ENCODE measurements at regions not wholly inside any gene's neighbourhood (a gene's known extent, or its start where the extent isn't known, plus 50 kb on each side); places are given as distances from the start of the nearest gene placed in this dataset.
"Not testable (repeated sequence)": the region's sequence is repeated elsewhere in the genome, so short reads cannot be mapped to it uniquely, and the experiment has no call there.

DNA sequence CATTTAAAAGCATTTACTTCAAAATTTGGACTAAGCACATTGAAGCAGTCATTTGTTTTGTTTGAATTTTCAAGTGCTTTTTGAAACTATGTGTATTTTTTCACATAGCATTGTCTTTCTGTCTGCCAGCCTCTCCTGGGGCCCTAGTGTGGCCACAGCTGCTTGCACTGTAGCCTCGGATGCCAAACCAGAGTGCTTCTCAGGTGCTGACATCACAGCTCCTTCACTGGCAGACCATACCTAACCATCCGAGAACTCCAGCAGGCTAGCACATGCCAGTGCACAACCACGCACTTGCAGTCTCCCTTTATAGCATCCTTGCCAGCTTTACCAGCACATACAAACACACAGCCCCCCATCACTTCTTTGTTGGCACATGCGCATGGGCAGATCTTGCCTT lies 1019.7 kb downstream of the STPG2 start:
- no peak for DNase-seq

DNA sequence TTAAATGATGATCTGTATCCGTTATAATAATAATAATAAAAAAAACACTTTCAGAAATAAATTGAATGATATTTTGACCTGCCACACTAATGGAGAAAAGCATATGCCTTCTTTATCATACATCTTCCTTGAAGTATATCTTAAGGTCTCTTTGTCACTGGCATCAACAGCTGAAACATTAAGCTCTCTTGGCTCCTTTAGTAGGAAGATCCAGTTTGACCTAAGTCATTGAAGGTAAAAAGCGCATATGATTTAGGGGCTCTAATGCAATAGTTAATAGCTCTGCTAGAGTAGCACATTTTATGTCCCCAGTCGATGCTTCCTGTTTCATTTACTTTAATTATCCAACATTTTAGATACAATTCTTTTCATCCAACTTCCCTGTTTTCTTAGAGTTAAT lies 1010.8 kb downstream of the STPG2 start:
- no peak for DNase-seq

DNA sequence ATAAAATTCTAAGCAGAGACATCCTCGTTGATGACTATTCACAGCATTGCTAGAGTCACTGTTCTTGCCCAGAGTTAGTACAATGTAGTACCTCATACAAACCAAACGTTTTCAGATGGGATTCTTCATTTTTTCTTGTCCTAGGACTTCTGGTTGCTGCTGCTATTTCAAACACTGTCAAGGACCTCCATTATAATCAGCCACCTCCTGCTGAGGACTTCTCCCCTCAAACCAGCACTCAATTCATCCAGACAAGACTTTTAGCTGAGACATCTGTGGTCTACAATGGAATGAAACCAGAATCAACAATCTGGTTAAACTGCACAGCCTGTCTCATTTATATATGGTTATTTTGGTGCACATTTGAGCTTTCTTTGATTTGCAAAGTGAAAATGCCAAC lies 1008.8 kb downstream of the STPG2 start:
- no peak for DNase-seq

DNA sequence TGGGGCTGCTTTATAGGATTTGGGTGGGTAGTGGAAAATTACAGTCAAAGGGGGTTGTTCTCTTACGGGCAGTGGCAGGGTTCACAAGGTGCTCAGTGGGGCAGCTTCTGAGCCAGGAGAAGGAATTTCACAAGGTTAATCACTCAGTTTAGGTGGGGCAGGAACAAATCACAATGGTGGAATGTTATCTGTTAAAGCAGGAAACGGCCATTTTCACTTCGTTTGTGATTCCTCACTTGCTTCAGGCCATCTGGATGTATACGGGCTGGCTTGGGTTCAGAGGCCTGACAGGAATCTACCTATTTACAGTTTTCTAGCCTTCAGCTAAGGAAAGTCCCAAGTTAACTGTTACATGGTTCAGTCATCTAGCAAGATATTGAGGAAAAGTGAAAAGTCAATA lies 1003.5 kb downstream of the STPG2 start:
- DNase-seq: no peak

DNA sequence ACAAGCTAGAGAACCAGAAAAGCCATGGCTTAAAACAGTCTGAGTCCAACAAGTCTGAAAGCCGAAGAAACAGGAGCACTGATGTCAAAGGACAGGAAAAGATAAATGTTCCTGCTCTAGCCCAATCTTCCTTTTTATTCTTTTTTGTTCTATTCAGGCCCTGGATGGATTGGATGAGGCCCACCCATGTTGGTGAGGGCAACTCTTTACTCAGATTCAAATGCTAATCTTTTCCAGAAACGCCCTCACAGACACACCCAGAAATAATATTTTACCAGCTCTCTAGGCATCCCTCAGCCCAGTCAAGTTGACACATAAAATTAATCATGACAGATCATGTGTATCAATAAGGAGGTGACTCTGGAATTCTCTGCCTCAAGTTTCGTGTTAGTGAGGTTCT lies 1002.7 kb downstream of the STPG2 start:
- DNase-seq: no peak

DNA sequence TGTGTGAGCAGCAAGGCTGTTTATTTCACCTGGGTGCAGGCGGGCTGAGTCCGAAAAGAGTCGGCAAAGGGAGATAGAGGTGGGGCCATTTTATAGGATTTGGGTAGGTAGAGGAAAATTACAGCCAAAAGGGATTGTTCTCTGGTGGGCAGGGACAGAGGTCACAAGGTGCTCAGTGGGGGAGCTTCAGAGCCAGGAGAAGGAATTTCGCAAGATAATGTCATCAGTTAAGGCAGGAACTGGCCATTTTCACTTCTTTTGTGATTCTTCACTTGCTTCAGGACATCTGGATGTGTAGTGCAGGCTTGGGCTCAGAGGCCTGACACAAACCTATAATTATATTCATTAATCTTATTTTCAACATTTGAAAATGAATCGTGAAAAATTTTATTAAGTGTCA lies 1001.9 kb downstream of the STPG2 start:
- not testable (repeated sequence) for DNase-seq

DNA sequence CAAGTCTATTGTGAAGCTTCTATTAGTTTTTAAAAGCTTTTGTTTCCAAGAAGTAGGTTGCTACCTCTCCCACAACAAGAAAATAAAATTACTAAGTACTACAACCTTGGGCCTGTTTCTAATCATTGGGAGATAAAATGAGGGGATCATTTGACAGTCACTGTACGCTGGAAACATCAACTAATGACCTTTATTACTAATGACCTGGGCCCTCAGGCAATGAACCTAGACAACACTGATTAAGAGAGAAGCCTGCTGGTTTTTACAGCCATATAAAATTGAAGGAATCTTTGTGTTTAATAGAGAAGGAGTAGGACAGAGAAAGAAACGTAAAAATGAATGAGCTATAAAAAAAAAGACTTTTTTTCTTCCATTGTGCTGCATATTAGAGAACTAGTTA lies 1000.9 kb downstream of the STPG2 start:
- DNase-seq: no peak

DNA sequence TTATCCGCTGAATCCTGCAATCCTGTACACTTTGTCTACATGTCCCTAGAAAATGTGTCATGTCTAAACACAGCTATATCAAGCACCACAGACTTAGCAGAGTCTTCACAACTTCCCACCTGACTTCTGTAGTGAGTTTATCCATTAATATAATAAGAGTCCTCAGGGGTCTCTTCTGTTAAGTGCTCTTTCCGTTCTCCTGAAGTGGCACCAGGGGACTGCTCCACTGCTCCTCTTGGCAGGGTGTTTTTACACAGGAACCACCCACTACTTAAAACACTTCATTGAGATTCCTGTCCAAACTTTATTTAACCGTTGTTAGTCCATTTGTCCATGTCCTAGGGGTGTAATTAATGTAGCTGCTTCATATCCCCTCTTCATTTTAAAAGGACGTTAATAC lies 1000.4 kb downstream of the STPG2 start:
- no peak for DNase-seq

DNA sequence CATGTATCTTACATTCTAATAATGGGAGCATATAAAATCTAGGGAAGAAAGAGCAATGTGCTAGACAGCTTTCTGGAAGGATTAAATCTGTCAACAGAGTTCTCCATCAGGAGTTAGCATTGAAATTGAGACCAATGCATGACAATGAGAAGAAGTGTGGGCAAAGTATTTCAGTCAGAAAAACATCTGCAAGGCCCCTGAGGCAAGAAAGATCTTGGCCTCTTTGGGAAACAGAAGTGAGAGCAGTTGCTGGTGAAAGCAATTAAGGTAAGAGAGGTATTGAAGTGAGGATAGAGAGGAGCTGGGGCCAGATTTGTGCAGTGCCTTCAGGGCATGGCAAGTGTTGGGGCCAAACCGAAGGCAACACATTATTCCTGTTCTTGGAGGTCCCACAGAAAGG lies 999.1 kb downstream of the STPG2 start:
- DNase-seq: no peak

DNA sequence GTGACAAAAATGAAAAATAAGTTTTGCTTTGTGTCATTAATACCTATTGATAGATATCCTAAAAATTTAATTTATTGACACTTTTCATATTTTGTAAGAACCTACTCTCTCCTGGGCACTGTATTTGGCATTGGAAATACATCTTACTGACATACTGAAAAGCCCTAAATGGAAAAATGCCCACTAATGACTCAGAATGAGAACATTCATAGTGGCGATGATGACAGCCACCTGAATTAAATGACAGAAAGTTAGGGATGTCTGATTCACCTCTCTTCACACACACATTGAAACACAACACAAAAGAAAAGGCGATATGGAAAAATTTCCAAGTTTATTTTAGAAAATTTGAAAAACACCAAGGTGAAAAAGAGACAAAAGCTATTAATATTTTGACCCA lies 992.3 kb downstream of the STPG2 start:
- no peak for DNase-seq

DNA sequence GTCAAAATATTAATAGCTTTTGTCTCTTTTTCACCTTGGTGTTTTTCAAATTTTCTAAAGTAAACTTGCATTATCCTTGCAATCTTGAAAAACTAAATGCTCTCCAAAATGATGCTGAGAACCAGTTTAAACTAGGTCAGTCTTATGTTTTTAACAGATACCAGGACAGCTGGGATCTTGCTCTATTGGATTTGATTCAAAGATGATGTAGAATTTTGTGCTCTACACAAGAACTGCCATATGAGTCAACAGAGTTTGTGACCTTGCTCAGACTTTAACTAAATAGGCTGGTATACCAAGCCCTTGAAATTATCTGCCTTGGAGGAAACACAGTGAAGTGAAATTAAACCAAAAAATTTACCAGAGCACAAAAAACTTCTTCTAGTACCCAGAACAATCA lies 991.1 kb downstream of the STPG2 start:
- DNase-seq: no peak

DNA sequence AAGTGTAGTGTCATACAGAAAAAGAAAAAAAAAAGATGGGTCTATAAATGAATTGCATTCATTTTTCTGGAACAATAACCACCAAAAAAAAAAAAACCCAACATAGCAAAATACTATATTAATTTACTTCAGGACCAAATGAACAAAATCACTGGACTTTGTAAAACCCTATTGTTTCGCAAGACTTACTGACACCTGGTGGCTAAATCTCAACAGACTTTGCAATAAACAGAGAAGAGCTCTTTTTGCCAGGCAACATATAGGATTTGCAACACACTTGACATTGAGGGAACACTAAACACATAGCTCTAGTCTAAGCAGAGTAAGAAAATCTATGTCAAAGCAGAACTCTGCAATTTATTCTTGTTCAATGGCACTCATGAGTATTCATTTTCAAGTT lies 990.2 kb downstream of the STPG2 start:
- no peak for DNase-seq

DNA sequence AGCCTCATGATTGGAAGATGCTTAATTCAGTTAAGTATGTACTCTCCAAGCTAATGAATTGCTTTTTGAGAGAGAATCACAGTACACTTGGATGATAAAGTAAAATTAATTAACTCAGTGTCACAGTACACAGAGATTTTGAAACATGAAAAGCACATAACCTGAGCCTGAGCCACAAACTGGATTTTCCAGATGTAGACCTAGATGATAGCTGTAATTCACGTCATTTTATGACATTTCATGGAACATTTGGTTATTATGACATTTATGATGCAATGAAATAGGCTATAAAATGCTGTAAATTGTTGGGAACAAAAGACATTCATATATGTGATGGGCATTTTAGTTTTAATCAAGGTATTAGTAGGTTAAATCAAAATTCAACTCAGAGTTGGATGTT lies 983.7 kb downstream of the STPG2 start:
- no peak for DNase-seq

DNA sequence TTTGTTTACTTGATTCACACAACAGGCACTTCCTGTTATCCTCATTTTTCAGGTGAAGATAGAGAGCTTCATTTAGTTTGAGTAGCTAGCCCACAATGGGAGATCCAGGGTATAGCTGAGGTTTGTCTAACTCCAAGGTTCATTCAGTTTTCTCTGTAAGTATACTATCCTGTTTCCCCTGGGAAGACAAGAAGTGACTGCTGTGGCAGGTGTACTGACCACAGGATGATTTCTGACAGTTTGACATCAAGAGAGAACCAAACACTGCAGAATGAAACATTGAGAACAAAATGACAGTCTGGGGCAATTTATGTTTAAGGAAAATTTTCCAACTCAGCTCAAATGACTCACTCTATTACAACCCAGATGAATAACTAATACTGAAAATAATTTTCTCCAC lies 958.0 kb downstream of the STPG2 start:
- DNase-seq: no peak

DNA sequence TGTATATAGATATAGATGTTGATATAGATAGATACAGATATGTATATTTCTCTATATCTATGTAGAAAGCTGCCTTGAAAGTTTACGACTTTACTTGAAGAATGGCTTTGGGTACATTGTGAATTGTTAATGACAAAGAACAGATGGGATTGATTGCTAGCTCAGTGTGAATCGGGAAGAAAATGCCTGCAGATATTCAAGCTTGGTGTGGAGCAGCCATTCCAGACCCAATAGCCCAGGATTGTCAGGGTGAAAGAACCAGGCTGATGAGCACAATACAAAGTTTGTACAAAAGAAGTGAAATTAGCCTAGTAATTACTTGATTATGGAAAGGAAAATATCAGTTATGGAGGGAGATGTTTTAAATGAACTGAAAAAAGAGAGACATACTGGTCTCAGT lies 946.2 kb downstream of the STPG2 start:
- no peak for DNase-seq

DNA sequence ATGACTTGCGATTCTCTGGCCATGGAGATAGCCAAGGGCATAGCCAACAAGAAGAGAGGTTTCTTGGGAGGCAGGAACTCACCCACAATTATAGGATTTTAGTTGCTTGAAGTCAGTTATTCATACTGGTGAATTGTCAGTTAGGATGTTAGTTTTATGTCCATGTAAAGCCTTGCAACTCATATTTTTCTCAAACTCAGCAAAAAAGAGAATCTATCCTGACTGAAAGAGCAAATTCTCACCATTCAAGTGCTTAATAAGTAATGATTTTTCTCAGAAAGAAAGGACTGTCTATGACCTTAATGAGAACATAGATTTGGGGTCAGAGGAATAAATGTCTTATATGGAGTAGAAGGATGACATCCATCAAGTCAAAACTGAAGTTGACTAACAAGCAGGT lies 934.5 kb downstream of the STPG2 start:
- DNase-seq: no peak

DNA sequence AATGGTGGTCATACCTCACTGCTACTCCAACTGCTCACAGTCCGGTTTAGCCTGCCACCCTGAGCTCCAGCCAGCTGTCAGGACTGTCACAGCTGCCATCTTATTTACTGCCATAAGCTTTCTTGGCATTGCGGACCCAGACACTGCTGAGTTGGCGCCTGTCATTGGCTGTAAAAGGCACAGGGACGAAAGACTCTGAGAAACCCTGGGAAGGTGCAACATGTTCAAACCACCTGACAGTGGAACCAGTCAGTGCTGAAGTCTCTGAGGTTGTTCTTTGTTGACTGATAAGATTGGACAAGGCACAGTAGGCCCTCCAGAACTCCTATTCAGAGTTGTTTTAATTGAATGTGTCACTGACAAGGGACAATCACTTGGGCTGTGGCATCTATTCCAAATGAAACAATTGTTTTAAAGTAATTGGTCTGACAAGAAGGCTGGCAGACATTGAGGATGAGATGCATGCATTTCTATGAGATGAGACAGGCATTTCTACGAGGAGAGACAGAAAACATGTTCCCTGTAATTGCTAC lies 927.8 kb downstream of the STPG2 start:
- DNase-seq: no peak

DNA sequence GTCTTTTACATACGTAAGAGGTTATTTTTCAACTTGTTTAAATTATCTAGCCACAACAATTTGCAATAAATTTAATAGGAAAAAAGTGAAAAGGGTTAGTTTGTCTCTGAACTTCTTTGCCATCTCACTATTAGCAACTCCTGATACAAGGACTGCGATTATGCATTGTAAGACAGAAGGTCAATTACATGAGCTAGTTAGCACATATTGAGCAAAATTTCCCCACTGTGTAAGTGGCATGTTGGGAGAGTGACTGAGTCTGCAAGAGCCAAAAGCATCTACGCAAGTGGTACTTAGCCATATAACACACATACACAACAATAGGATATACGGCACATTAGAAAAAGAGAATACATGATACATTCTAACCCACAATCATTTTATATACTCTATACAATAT lies 927.2 kb downstream of the STPG2 start:
- no peak for DNase-seq

DNA sequence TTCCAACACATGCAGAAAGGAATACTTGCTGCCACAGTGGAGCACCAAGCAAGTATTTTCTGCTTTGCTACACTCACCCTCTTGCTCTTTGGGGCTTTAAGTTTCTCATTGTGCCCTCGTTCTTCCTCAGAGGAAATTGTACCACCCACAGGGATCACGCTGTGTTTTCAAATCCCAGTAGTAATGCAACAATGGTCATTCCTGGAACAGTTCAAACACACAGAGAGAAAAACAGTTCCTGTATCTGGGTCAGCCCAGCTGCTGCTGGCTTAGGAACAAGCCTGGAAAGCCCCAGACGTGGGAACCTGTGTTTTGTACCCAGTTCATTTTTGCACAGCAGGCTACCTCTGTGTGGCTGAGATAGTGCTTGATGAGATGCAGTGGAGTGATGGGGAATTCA lies 907.8 kb downstream of the STPG2 start:
- DNase-seq: no peak

DNA sequence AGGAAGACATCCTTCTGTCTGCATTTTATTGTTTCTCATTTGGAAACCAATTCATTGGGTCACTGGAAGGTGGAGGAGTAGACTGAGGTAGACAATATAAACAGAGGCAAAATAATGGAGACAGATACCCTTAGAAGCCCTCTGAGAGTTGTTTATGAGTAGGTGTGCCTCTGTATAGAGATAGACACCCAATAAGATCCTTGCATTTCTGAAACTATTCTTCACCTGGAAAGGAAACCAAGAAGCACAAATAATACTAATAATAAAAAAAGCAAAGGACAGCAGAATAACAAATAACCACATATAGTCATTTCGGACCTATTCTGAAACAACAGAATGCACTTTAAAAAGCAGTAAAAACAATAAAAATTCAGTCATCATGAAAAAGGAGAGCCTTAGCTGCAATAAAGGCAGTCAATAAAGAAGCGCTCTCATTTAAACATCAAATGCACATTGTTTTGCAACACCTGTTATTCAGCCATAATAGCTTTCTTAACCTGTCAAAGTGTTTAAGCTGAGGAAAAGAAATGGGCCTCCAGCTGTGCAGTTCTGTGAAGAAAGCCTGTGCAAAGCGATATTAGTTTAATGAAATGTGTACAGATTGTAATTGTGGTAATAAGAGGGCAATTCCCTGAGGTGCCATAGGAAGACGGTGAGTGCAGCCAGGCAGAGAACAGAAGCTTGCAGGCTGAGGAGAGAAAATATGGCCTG lies 904.2 kb downstream of the STPG2 start:
- DNase-seq: no peak

DNA sequence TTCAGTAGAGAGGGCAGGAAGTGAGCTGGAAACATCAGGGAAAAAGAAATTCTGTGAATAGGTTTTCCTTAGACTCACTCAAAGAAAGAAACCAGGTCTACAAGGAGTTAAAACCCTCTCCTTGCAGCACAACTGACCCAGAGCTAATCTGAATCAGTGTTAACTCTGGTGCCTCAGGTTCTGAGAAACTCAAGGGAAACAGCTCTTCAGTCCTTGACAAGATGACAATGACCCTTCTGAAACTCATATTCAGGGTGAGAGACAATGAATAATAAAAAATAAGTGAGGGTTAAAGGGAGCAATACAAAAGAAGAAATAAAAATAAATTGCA lies 903.6 kb downstream of the STPG2 start:
- DNase-seq: no peak

DNA sequence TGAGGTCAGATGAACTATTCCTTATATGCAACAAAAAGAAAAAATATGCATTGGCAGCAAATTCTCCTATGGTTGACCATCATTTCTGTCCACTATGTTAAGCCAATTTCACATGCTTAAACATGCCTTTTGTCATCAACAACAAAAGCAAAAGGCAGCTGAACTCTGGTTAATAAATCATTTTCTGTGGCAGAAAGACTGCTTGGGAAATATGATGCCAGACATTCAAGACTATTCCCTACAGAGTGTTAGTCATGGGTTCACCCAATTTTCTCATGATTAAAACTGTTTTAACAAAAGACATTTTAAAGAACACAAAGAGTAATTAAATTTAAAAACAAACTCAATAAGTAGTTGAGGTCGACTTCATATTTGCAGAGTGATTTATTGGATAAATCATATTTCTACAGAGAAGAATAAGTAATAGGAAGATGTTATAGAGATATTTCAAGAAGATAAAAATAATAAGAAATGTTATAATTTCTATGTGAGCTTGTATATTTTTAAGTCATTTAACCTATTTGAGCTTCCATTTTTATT lies 890.6 kb downstream of the STPG2 start:
- DNase-seq: no peak

DNA sequence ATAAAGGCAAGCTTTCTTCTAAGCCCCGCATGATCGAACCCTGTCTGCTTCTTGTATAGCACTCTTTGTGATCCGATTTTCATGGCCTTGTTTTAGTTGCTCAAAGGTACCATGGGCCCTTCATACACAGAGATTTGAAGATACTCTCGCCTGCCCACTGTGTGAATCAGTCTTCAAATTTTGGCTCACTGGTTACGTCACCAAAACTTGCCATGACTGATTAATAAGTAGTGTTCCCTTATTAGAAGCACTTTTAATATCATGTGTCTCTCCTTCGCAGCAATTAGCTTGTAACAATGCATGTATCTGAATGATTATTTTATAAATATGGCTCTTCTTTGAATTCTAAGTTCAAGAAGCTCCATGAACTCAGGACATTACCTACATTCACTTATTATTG lies 880.5 kb downstream of the STPG2 start:
- DNase-seq: no peak

DNA sequence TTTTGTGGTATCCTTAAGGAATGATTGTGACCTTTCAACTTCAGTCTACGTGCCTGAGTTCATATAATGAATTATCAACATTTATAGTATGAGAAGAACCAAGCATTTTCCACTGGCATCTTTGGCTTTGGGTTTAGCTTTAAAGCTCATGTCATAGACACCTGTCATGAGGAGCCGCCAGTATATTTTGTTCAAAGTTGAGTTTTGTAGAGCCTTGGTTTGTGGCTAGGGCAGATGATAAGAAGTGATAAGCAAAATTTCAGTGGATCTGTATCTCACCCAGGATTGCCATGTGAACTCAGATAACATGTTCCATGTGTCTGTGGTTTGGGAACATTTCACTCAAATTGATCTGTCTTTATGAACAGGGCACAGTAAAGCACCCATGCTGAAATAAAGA lies 873.2 kb downstream of the STPG2 start:
- DNase-seq: no peak

DNA sequence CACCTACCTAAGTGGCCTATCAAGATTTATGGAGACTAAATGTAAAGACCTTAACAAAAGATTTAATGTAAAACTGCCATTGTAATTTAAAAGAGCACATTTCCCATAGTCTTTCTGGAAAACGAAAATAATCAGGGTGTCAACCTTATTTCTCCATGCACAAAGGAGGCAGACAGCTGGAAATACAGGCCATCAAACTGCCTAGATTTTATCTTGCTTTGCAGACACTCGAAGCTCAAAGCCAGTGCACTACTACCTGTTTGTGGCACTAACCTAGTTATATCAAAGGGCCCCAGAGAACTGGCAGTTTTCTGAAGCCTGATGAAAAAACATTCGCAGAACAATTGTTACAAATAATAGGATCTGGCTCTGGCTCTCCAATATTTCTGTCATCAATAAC lies 863.9 kb downstream of the STPG2 start:
- no peak for DNase-seq
